GM18511 (cell line): ENCODE measurements at regions not wholly inside any gene's neighbourhood (a gene's known extent, or its start where the extent isn't known, plus 50 kb on each side); places are given as distances from the start of the nearest gene placed in this dataset.

Source experiments
- ATAC-seq: cut with Tn5 transposase; IDR thresholded peaks from one replicate; pipeline ENCODE4 v1.9.1; 2021; ENCODE audit warnings: mild to moderate bottlenecking, moderate library complexity; ENCODE audit not compliant: unreplicated experiment

DNA sequence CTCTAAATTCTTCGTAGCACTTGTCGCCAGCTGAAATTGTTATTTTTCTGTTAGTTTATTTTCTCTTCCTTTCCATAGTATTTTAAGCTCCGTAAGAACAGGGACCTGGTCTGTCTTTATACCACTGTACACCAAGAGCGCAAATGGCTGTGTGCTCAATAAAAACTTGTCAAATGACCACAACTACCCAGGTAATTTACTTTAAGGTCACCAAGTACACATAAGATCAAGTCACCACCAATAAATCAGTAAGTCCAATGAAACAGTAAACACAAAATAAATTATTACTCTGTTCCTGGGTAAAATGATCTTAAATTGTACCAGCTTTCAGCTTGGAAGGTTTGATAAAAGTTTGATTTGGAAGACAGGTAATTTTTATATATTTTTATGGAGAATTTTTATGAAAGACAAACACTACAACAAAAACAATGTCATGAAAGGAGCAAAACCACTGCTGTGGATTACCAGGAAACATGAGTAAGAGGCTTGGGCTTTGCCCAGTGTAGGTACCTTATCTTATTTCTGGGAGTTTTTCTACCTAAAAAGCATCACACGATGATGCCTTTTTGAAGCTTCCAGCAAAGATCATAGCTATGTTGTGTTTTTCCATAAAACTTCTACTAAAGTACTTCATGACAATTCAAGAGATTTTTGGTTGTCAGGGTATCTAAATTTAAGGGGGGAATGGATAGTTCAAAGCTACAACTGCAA lies 406.8 kb downstream of the SHQ1 start:
- ATAC-seq = no peak

DNA sequence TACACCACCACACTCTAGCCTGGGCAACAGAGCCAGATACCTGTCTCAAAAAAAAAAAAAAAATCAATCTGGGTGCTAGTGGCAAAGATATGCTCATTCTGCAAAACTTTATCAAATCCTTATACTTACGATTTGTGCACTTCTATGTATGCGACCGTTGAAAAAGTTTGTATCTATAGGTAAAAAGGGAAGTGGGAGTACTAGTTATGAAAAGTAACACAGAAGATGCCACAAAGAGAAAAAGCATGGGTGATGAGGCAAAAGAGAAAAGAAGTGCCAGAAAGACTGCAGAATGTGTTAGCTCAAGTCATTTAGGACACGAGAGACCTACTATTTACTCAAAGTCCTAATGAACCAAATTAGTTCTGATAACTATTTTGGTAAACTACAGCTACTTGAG lies 407.8 kb downstream of the SHQ1 start:
- peak; percentile 73 for ATAC-seq

DNA sequence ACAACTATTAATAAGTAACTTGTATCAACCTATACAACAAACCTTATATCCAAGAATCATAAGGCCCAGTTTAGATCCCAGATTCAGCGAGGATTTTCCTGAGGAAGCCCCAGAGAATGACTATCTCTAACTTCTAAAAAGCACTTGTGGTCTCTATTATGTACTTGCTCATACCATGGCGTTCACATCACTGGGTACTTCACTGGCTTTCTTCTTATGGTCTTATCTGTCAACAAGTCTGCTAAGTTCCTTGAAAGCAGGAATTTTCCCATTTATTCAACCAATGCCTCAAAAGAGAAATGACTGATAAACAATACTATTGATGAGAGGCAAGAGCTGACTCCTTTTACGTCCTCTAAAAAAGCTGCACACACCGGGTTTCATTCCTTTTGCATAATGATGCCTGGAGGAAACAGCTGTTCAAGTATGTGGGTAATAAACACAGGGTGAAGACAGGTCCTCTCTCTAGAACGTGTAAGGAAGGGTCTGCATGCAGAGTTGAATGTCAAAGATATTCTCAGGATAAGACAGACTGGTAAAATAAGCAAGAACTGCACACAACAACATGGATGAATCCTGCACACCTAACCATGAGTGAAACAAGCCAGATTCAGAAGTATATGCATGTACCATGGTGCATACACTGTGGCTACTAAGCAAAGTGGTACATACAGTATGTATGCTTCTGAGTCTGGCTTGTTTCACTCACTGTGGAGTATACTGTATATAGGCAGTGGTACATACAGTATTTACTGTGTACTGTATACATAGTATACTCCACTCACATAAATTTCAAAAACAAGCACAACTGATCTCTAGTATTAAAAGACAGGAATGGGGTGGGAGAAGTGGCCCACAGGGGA lies 408.7 kb downstream of the SHQ1 start:
- ATAC-seq = peak; percentile 66

DNA sequence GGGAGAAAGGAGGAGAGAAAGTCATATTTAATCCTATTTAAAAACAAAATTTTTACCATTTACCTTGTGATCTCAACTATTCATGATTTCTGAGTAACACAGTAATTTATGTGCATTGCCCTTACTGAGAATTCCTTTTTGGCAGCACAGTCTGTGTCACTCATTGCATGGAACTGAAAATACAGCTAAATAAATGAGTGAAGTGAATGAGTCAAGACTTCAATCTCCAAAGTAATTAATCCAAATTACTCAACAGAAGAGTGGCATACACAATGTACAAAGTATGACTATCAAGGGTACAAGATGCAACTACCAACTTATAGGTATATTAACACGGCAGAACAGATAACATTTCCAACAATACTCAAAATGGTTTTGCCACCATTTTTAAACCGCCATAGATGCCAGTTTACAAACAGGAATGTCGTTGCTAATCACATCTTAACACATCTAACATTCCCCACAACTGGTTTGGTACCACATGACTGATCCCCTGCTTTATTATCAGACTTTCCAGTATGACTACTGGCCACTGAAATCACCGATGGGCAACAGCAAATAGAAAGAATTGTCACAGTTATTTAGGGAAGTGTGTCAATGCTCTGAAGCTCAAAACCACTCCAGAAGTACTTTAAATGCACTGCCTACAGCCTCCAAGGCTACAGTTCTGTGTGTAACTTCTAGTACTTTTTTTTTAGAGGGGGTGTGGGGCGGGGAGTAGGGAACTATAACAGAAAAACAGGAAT lies 410.4 kb downstream of the SHQ1 start:
- ATAC-seq = no peak

DNA sequence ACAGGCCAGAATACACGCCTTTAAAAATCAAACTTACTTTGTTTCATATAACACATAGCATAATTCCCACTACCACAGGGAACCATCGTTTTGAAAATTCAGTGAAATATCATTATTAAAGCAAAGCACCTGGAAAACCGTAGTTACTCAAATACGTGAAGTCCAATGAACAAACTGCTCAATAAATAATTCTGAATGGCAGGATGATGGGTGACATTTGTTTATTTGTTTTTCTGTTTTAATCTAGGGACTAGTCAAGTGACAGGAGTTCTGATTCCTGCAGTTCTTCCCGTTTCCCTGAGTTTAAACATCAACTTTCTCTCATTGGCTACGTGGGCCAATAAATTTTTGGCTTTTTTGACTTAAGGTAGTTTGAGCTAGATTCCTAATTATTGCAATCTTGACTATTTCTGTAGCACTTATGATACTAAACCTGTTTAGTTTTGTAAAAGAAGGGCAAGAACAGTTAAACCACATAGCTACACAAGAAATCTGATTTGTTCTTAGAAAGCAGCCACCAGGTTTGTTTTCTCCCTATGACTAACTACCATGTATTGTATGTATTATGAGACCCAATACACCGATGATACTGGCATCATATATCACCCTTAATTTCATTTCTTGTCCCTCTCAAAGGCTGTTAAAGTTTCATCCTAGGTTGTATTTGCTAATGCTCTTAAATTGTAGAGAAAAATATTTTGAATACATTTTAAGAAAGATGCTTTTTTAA lies 411.2 kb downstream of the SHQ1 start:
- ATAC-seq = no peak

- ATAC-seq = no peak
Observed at GRCh38 chr3:72434296-72434695, 413.9 kb downstream of the SHQ1 start.

DNA sequence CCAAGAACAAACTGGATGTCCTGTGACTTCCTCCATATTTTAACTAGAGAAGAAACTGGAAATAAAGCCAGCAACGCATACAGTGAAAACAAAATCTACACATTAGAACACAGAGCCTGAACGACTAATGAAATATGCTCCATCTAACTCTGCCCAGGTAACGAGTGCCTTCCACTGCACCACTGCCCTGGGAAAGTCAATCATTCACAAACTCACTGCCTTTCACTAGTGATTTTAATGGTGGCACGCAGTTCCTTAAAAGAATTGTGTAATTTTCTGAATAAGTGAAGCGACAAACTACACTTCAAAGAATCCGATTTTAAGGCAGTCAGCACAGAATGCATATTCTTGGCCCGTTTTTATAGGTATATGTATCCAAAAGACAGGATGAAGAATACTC lies 416.0 kb downstream of the SHQ1 start:
- ATAC-seq = no peak

DNA sequence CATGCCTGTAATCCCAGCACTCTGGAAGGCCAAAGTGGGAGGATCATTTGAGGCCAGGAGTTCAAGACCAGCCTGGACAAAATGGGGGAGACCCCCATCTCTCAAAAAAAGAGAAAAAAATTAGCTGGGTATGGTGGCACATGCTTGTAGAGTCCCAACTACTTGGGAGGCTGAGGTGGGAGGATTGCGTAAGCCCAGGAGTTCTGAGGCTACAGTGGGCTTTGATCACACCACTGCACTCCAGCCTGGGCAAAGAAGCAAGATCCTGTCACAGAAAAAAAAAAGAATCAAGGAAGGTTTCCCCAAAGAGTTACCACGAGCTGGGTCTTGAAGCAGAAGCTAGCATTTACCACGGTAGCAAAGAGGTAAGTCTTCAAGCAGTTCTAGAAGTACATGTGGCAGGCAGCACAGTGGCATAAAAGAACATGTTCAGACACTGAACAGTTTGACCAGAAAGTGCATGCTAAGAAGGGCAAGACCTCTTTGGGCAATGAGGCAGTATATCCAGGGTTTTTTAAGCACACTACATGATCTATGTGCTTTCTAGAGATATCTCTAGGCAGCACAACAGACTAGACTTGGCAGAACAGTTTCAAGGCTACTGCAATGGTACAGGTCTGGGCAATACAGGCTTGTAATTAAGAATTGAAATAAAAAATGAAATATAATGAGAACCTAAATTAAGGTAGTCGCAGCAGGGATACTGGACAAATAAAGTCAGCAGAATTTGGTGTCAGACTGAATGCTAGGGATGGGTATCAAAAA lies 418.5 kb downstream of the SHQ1 start:
- ATAC-seq = no peak

- ATAC-seq = no peak
Observed at GRCh38 chr3:72428803-72429202, 419.4 kb downstream of the SHQ1 start.

- no peak for ATAC-seq
Observed at GRCh38 chr3:72427624-72428023, 420.6 kb downstream of the SHQ1 start.

- peak; percentile 83 for ATAC-seq
Observed at GRCh38 chr3:72426618-72427397, 421.4 kb downstream of the SHQ1 start.

DNA sequence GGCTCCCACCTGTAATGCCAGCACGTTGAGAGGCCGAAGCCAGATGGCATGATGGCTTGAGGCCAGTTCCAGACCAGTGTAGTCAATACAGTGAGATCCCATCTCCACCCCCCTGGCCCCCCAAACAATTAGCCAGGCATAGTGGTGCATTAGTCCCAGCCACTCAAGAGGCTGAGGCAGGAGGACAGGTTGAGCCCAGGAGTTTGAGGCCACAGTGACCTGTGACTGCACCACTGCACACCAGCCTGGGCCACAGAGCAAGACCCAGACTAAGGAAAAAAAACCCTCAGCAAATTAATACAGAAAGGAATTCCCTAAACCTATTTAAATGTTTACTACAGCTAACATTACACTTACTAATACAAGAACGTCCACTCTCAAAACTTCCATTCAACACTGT lies 424.6 kb downstream of the SHQ1 start:
- ATAC-seq = no peak

- no peak for ATAC-seq
Observed at GRCh38 chr3:72421786-72422185, 426.5 kb downstream of the SHQ1 start.

DNA sequence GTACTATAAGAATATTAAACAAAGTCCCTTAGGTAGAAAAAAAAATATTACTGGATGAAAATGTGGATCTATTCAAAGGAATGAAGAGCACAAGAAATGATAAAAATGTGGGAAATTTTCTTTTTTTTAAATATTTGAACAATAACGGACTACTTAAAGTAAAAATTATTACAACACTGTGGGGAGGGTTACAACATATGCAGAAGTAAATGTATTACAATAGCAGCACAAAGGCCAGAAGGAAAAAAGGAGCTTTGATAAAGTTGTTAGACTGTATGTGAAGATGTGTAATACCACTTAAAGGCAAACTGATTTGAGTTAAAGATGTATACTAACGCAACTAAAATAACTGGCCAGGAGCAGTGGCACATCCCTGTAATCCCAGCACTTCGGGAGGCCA lies 427.1 kb downstream of the SHQ1 start:
- ATAC-seq = no peak

DNA sequence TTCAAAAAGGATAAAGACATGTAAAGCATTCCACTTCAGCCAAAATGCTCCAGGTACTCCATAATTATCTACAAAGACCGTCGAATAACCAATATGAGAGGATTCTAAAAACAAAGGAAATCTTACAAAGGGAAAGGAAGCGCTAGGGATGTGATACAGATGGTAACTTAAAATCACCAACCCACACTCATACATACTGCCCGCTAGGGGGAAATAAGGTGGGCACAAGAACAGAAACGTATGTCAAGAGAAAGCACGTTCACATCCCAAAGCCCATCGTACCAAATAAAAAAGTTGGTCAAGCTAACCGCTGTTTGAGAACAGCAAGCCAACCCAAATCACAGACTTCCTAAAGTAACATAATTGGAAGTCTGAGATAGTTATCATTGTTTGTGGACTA lies 429.4 kb downstream of the SHQ1 start:
- no peak for ATAC-seq

GRCh38 chr3:72418244-72418643 lies 430.0 kb downstream of the SHQ1 start:
- ATAC-seq = no peak

GRCh38 chr3:72414481-72415016 lies 433.7 kb downstream of the SHQ1 start:
- no peak for ATAC-seq

GRCh38 chr3:72413228-72413627 lies 435.0 kb downstream of the SHQ1 start:
- no peak for ATAC-seq

DNA sequence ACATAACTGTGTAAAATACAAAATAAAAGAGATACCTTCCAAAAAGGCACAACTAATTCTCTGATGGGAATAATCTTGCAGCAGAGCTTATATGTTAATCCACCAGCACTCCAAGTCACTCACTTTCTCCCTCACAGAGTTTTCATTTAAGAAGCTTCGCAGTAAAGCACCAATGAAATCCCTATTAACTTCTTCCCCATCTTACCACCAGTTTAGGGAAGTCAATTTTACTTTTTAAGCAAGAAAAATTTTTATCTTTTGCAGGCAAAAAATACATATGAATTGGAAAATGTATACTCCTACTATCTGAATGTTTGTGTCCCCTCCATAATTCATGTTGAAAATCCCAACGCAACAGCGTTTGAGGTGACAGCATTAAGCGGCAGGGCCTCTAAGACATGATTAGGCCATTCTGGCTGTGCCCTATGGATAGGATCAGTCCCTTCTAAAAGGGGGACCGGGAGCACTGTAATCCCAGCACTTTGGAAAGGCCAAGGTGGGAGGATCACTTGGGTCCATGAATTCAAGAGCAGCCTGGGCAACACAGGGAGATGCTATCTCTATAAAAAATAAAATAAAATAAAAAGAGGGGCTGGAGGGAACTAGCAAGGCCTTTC lies 435.8 kb downstream of the SHQ1 start:
- ATAC-seq = no peak
